Endothelial cell (in vitro differentiated cells): ENCODE measurements at regions not wholly inside any gene's neighbourhood (a gene's known extent, or its start where the extent isn't known, plus 50 kb on each side); places are given as distances from the start of the nearest gene placed in this dataset.

Experiments
- DNase-seq: peaks from one replicate; pipeline ENCODE4 v3.0.0; 2021; ENCODE audit warnings: low spot score
- H3K27ac Mint-ChIP-seq: one replicate; pipeline ENCODE4 v1.8.0; 2021; ENCODE audit warnings: mixed read lengths, inconsistent platforms; ENCODE audit not compliant: unreplicated experiment
- H3K27me3 Mint-ChIP-seq: one replicate; pipeline ENCODE4 v1.8.0; 2021; ENCODE audit warnings: mild to moderate bottlenecking, moderate library complexity, mixed read lengths, inconsistent platforms; ENCODE audit not compliant: unreplicated experiment
- H3K36me3 Mint-ChIP-seq: one replicate; pipeline ENCODE4 v1.8.0; 2021; ENCODE audit warnings: mild to moderate bottlenecking, low read depth, mixed read lengths, inconsistent platforms; ENCODE audit not compliant: unreplicated experiment
- H3K4me1 Mint-ChIP-seq: one replicate; pipeline ENCODE4 v1.8.0; 2021; ENCODE audit warnings: mild to moderate bottlenecking, mixed read lengths, inconsistent platforms; ENCODE audit not compliant: unreplicated experiment
- H3K4me3 Mint-ChIP-seq: one replicate; pipeline ENCODE4 v1.8.0; 2021; ENCODE audit warnings: mild to moderate bottlenecking, mixed read lengths, inconsistent platforms; ENCODE audit not compliant: unreplicated experiment
- H3K9me3 Mint-ChIP-seq: one replicate; pipeline ENCODE4 v1.8.0; 2021; ENCODE audit warnings: mixed read lengths, inconsistent platforms; ENCODE audit not compliant: unreplicated experiment
- CTCF ChIP-seq: fragments of 200-600 bp; sonication (generic); IDR thresholded peaks from one replicate; pipeline ENCODE4 v1.5.0; 2021; ENCODE audit warnings: antibody characterized with exemption; ENCODE audit not compliant: unreplicated experiment

GRCh38 chr1:193494368-193494767 lies 308.0 kb upstream of the B3GALT2 start:
- H3K27me3 Mint-ChIP-seq = no peaks in the 10 kb centered on the region
- TF ChIP-seq CTCF = no peak
- H3K4me3 Mint-ChIP-seq = no peak overlapping the region
- no peaks in the 10 kb centered on the region for H3K36me3 Mint-ChIP-seq
- H3K4me1 Mint-ChIP-seq = no peaks in the 10 kb centered on the region
- H3K9me3 Mint-ChIP-seq = no peaks in the 10 kb centered on the region
- DNase-seq = no peak
- H3K27ac Mint-ChIP-seq = no peak overlapping the region

- H3K9me3 Mint-ChIP-seq = no peaks in the 10 kb centered on the region
- H3K4me1 Mint-ChIP-seq = no peaks in the 10 kb centered on the region
- H3K4me3 Mint-ChIP-seq = no peak overlapping the region
- no peak for TF ChIP-seq CTCF
- no peak overlapping the region for H3K27ac Mint-ChIP-seq
- H3K36me3 Mint-ChIP-seq = no peaks in the 10 kb centered on the region
- H3K27me3 Mint-ChIP-seq = no peaks in the 10 kb centered on the region
- DNase-seq = no peak
Observed at GRCh38 chr1:193489191-193489590, 302.8 kb upstream of the B3GALT2 start.

- Mint-ChIP-seq H3K36me3 (no peaks in the 10 kb centered on the region), H3K4me1 (no peaks in the 10 kb centered on the region), H3K4me3 (no peak overlapping the region), H3K27ac (no peak overlapping the region), H3K27me3 (no peaks in the 10 kb centered on the region), H3K9me3 (no peaks in the 10 kb centered on the region)
- no peak for DNase-seq
- no peak for TF ChIP-seq CTCF
Observed at GRCh38 chr1:193487722-193488121, 301.3 kb upstream of the B3GALT2 start.

- no peak overlapping the region for H3K27ac Mint-ChIP-seq
- H3K9me3 Mint-ChIP-seq = no peaks in the 10 kb centered on the region
- no peak for DNase-seq
- no peaks in the 10 kb centered on the region for H3K4me1 Mint-ChIP-seq
- no peaks in the 10 kb centered on the region for H3K36me3 Mint-ChIP-seq
- no peak for TF ChIP-seq CTCF
- no peak overlapping the region for H3K4me3 Mint-ChIP-seq
- no peaks in the 10 kb centered on the region for H3K27me3 Mint-ChIP-seq
Observed at GRCh38 chr1:193486671-193487229, 300.3 kb upstream of the B3GALT2 start.

- no peaks in the 10 kb centered on the region for H3K36me3 Mint-ChIP-seq
- H3K4me1 Mint-ChIP-seq = peaks cover 11% of the 10 kb centered on the region
- no peak for DNase-seq
- no peak overlapping the region for H3K4me3 Mint-ChIP-seq
- no peaks in the 10 kb centered on the region for H3K9me3 Mint-ChIP-seq
- H3K27ac Mint-ChIP-seq = no peak overlapping the region
- H3K27me3 Mint-ChIP-seq = no peaks in the 10 kb centered on the region
- TF ChIP-seq CTCF = no peak
Observed at GRCh38 chr1:193480755-193481154, 294.3 kb upstream of the B3GALT2 start.
